ENCODE measurements at regions not wholly inside any gene's neighbourhood (a gene's known extent, or its start where the extent isn't known, plus 50 kb on each side); places are given as distances from the start of the nearest gene placed in this dataset.

DNA sequence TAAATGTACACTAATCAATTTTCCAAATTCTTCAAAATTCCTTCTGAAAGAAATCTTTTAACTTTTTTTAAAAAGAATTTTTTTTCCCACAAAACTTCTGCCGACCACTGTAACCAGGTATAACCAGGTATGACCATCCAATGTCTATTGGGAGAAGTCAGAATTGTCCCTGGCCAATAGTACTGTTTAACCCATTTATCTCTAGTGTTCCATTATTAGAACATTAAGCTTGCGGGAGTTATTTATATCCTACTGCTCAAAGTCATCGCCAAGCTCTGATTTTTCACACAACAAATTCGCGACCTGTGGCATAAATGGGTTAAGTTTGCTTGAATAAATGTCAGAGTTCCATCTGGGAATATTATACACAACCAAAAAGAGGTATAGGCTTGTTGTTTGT lies 343.2 kb downstream of the ANXA1 start:
- TF ChIP-seq POLR2AphosphoS5 (IDR thresholded peaks at IDR 0.05; ENCODE audit: low read depth, low read length) (no peak), TAF1 (IDR thresholded peaks at IDR 0.05; ENCODE audit: borderline replicate concordance, insufficient read depth, low read length) (no peak), SIN3A (IDR thresholded peaks at IDR 0.05; ENCODE audit: borderline replicate concordance, insufficient read depth, low read length) (no peak), FOXP2 (optimal IDR thresholded peaks at IDR 0.05; ENCODE audit: borderline replicate concordance, extremely low read depth, extremely low read length, insufficient read depth) (no peak)
- TF ChIP-seq, protein P1, sequence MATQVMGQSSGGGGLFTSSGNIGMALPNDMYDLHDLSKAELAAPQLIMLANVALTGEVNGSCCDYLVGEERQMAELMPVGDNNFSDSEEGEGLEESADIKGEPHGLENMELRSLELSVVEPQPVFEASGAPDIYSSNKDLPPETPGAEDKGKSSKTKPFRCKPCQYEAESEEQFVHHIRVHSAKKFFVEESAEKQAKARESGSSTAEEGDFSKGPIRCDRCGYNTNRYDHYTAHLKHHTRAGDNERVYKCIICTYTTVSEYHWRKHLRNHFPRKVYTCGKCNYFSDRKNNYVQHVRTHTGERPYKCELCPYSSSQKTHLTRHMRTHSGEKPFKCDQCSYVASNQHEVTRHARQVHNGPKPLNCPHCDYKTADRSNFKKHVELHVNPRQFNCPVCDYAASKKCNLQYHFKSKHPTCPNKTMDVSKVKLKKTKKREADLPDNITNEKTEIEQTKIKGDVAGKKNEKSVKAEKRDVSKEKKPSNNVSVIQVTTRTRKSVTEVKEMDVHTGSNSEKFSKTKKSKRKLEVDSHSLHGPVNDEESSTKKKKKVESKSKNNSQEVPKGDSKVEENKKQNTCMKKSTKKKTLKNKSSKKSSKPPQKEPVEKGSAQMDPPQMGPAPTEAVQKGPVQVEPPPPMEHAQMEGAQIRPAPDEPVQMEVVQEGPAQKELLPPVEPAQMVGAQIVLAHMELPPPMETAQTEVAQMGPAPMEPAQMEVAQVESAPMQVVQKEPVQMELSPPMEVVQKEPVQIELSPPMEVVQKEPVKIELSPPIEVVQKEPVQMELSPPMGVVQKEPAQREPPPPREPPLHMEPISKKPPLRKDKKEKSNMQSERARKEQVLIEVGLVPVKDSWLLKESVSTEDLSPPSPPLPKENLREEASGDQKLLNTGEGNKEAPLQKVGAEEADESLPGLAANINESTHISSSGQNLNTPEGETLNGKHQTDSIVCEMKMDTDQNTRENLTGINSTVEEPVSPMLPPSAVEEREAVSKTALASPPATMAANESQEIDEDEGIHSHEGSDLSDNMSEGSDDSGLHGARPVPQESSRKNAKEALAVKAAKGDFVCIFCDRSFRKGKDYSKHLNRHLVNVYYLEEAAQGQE (IDR thresholded peaks at IDR 0.05; ENCODE audit: insufficient read depth in 1 of 2, low read depth in 2 of 2, low read length in 2 of 2): no peak

All from PFSK-1 (cell line).